ENCODE measurements at regions not wholly inside any gene's neighbourhood (a gene's known extent, or its start where the extent isn't known, plus 50 kb on each side); places are given as distances from the start of the nearest gene placed in this dataset.

GRCh38 chr17:5812590-5812989, 228.3 kb upstream of the NLRP1 start:
- TF ChIP-seq CTCF (IDR thresholded peaks at IDR 0.05) = no peak
- TF ChIP-seq EZH2 (IDR thresholded peaks at IDR 0.05) = no peak
